Iris pigment epithelial cell (primary cell): ENCODE measurements at regions not wholly inside any gene's neighbourhood (a gene's known extent, or its start where the extent isn't known, plus 50 kb on each side); places are given as distances from the start of the nearest gene placed in this dataset.

Source experiments
- DNase-seq: peaks from one replicate; pipeline ENCODE4 v3.0.0-alpha.2; 2011; ENCODE audit warnings: low read depth

DNA sequence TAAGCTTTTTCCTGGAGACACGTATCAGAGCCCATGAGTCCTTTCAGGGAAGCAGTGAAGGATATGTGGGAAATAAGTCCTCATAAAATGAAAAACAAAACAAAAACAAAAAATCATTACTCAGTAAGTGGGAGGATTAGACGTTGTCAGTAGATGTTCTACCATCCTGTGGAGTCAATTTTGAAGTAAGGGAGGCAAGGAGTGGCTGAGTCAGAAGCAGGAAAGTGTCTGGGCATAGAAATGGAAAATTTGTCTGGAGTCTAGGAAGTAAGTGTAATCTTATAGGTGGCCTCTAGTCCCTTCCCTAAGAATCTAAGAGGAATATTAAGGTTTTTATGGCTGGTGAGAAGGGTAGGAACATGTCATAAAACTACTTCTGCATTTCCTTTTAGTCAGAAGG lies 339.8 kb upstream of the SEMA6D start:
- no peak for DNase-seq

DNA sequence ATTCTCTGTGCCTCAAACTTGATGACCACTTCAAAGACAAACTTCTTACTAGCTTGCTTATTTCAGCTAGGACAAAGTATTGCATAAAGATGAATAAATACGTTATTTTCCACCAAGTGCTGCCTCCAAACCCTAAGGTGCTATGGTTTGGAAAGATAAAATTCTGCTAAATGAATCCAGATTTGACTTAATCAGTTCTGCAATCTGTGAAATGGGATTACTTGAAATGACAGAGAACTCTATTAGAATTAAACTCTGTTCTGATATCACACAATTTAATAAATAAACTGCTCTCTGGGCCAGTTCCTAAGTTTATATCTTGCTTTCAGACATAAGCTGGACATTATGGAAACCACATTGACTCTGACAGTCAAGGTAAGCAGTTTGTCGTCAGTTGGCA lies 338.8 kb upstream of the SEMA6D start:
- no peak for DNase-seq

DNA sequence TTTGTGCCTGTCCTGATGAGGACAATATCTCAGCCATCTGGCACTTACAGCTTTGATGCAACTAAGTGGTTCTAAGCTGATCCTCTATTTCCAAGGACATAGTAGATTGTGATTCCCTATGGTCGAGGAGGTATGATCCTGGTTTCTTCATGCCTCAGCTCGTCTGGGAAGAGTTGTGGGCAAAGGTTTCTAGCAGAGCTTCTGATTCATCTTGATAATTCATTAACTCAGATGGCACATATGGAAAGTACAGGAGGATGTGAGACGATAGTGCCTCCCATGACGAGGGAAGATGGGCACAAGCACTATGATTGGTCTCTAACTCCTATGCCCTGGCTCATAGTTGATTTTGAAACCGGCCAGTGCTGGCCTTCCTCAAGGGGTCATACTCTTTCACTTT lies 334.2 kb upstream of the SEMA6D start:
- no peak for DNase-seq

DNA sequence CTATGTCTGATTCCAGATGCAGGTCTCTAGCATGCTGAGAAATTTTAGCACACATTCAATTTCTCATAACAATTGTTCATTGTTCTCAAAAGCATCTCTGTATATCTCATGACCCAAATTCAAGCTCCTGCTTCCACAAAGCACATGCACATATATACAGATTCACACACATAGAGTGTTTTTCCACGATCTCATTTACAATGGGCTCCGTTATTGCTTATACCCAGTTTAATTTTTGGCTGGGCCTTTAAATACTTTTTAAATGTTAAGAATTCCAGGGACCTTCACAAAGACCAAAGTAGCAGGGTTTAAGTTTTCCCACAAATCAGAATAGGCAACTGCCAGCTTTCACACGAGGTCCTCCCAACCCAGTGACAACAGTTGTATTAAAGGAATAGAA lies 333.5 kb upstream of the SEMA6D start:
- no peak for DNase-seq

DNA sequence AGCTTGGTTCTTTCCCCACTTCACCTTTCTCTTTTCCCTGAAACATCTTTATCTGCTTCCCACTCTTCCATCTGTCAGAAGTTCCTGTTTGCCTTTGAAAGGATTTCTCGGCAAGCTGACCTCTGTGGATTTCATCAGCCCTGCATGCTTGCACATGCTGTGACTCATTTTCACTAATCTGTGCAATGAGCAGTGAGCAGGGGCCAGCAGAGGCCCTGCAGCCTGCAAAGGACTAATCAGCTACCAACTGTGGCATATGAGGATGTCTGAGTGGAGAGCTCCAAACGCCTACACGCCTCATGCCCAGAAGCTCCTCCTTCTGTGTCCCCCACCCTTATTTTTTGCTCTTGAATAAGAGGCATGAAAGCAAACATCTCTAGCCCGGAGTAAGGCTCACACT lies 333.0 kb upstream of the SEMA6D start:
- peak; percentile 96 for DNase-seq

DNA sequence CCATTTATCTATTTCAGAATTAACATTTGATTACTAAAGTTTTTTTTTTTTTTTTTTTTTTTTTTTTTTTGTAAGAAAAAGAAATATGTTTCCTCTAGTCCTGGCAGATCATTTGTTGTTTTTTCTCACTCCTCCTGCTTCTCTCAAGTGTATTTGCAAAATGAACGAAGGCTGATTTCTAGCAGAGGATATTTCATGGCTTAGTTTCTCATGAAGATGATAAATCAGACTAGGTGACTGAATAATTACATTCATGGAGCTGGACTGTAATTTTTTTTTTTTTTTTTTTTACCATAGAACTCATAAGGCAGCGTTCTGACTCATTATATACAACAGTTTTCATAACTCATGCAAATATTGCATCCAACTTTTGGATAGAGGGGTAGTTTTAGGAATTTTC lies 332.5 kb upstream of the SEMA6D start:
- peak; percentile 8 for DNase-seq

DNA sequence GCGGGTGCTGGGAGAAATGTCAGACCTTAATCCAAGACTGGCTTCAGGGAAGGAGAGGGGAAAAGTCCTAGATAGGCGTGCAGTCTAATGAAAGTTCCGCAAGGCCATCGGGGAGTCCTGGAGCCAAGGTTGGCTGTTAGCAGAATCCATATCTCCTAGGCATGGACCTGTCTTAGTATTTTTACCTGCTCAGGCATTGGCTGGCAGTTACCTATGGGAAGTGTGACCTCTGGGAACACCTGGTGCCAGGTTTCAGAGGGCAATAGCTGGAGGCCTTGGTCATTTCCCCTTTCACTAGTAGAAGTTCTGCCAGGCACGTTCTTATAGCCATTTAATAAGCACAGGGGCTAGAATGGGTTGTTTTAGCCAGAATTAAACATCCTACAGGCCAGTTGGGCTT lies 330.8 kb upstream of the SEMA6D start:
- no peak for DNase-seq

DNA sequence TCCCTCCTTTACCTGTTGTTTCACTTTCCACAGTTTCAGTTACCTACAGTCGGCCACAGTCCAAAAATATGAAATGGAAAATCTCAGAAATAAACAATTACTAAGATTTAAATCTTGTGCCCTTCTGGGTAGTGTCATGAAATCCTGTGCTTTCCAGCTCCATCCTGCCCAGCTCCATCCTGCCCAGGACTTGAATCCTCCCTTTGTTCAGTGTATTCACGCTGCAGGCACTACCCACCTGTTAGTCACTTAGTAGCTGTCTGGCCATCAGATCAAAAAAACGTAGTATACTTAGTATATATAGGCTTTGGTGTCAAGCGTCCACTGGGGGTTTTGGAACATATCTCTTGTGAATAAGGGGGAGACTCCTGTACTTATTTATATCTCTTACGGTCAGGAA lies 329.0 kb upstream of the SEMA6D start:
- no peak for DNase-seq

DNA sequence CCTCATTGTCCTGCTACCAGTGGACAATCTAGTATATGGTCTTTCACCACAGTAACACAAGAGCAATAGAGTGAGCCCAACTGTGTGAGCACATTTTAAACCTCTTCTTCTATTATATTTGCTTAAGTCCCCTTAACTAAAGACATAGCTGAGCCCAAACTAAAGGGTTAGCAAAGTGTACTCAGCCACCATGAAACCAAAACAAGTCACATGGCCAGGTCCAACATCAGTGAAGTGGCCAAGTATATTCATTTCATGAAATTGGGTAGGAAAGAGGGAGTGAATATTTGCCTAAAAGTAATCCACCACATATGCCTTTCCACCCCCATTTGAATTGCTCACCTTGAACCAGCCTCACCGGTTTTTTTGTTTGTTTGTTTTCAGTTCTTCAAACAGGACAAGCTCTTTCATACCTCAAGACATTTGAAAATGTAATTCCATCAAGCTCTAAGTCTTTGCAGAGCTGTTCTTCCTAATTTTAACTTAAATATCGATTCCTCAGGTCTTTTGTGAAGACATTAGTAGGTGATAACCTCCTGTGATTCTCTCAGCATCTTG lies 327.0 kb upstream of the SEMA6D start:
- DNase-seq, result no peak

DNA sequence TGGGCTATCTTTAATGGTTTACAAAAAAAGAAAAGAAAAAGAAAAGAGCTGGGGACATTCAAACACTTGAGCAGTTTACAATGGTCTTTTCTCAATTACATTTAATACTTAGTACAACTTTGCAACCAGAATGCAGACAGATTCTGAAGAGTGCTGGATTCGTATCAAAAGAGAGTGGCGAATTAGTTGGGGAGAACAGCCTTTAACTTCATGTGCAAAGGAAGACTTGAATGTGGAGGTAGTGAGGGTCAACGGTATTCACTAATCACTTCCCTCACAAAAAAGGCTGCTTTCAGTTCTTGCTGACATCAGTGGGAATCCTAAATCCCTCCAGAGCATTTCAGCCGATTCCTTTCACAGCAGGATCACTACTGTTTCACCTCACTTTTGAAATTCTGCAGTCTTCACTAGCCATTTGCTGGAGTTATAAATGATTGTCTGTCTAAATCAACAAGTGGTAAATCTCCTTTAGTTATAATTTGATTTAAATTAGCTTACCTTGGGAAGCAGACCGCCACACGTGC lies 323.0 kb upstream of the SEMA6D start:
- DNase-seq, result no peak

DNA sequence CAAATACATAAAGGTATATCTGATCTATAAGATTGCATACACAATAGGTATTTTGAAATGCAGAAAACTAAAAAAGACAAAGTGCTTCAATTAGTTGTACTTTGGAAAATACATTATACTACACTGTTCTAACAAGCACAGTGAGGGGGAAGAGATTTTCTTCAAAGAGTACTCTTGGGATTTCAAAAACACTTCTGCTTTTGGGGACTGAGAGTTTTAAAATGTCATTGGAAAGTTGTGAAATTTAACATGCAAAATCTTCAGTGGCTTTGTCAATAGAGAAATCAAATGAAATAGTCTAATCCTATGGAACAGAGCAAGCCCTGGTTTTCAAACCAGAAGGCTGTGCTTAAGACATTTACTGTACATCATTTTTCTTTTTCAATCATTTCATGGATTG lies 322.2 kb upstream of the SEMA6D start:
- DNase-seq, result no peak

DNA sequence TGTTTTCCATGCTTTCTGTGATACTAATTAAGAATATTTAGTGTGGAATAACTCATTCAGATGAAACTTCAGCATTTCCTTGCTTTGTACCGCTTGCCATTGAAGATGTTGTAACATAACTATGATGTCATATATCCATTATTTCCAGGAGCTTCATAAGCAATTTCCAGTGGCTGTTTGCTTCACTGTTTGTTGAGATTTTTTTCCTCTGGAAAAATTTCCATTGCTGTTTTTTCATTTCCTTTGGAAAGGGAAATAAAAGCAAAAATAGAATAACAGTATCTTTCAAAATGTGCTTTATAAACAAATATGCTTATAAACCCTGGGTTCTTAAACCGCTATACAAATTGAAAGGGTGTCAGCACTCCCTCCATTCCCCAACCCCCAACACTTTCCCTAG lies 319.6 kb upstream of the SEMA6D start:
- DNase-seq, result no peak

DNA sequence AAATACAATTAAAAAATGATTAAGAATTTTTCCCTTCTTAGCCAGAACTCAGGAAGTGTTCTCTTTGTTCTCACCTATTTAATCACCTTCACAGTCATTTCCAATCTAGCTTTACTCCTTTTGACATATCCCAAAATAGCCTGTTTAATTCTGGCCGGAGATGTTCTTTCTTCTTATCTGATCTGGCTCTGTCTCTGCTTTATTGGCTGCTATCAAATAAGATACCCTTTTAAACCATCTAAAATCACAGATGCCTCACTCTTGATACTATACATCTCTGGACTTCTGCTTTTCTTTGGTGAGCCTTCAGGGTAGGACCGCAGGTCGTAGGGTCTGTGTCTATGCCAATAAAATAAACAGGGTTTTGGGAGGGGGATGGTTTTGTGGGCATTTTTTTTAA lies 319.2 kb upstream of the SEMA6D start:
- no peak for DNase-seq

DNA sequence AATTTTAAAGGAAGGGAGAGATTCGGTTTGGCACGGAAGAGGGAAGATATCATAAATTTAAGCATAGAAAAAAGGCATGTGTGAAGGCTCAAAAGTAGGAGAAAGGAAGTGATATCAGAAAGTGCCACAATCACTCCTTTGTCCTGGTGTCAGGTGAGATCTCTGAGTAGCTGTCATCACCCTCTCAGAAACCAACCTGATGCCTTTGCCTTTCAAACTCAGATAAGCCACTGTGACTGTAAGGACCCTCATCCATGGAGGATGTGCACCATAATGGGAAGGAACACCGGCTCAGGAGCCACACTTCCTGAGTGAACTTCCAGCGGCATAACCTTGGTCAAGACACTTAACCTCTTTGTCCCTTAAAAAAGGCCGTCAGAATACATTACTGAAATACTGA lies 318.7 kb upstream of the SEMA6D start:
- no peak for DNase-seq

DNA sequence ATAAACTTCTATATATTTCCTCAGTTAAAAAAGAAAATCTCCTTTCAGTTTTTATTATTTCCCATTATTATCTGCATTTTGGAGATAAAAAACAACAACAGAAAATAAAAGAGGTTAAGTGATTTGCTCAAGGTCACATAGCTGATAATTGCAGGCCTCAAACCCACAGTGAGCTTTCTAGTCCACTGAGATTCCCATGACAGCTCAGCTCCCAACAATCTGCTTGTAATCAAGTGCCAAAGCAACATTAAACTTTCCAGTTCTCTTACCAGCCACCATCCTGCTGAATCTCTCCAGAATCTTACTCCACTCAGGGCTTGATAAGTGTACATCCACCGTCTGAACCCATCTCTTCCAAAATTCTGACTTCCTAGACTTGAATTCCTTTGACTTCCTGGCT lies 318.2 kb upstream of the SEMA6D start:
- peak; percentile 47 for DNase-seq

DNA sequence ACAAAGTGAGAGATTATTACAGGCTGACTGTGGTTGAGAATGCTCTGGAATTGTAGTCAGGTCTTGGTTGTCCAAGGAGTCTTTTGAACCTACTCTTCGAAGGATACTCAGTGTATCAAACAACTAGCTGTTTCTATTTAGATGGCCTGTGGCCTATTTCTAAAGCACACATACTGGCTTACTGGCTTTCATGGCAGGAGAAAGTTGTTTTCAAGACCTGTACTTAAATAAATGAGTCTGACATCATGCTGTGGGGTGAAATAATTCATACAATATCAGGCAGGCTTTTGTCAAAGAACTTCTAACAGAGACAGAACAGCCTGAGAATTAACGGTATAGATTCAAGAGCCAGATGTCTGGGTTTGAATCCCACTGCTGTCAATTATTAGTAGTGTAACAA lies 316.7 kb upstream of the SEMA6D start:
- no peak for DNase-seq

DNA sequence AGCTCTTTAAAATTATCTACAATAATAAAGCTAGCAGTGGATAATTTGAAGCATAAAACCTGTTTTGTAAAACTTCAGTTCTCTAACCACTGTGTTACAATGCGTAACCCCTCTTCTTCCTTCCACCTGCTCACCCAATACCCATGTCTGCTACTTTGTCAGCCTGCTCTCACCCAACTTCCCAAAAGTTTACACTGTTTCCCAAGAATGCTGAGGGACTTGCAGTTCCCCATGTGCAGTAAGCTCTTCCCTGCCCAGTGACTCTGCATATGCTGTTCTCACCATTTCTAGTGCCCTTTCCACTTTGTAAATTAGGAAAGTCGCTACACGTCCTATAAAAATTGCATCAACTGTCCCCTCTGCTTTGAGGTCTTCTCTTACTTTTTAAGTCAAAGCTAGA lies 315.9 kb upstream of the SEMA6D start:
- no peak for DNase-seq

DNA sequence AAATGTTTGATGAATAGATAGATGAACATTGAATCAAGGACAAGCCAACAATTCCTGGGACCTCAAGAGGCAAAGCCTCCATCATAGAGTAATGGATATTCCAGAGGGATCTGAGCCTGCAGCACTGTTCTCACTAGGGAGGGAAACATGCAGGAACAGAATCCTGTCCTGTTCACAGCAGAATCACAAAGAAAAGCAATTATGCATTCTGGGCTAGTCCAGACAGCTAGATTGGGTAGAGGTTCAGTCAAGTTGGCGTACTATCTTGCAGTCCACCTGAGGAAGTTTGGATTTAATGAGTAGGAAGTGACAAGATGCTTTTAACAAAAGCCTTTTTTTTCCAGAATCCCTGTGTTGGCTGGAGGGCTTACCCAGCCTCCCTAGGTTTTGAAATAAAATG lies 314.5 kb upstream of the SEMA6D start:
- DNase-seq, result no peak

DNA sequence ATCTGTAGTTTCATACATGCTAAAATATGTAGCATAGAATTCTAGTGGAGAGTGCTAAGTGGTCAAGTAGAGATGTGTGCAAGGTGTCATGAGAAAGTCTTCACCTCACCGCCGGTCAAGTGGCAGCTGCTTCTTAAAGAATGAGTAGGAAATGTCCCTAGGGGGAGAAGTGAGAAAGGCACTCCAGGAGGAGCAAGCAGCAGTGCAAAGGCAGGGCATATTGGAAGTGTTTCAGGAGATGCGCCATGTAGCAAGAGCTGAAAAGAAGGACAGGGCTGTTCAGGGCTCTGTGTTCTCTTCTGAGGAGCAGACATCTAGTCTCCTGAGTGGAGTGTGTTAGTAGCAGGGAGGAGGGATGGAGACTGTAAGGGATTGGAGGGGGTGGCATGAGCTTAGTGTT lies 312.4 kb upstream of the SEMA6D start:
- no peak for DNase-seq

DNA sequence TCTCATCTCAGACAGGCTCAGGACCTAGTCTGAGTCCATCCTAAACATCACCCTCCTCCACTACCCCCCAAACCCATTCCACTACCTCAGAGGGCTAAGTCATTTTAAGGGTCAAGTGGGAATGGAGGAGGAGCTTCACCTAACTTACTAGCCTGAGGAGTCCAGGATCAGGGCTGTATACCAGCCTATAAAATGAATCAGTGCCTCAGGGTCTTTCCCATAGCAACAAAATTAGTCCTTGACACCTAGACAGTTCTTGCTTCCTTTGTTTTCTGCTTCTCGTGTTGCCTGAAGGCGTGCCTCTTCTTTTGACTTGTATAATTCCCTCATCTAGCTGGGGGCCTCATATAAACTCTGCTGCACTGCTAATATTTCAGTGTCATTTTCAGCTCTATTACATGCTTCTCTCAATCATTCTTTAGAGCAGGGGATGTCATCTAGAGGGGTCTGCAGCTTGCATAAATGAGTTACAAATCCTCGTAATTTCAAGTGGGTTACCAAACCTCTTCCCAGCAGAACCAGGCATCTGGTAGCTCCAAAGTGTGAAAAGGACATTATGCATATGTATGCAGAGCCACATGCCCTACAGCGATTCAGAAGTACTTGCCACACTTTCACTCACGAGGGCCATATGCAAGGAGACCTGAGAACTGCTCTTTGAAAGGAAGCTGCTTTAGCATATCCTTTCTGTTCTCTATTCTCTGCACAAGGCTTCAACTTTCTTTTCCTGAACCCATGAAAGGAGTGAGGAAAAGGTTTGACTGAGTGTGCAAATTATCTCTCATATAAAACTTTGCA lies 311.7 kb upstream of the SEMA6D start:
- DNase-seq, result no peak

DNA sequence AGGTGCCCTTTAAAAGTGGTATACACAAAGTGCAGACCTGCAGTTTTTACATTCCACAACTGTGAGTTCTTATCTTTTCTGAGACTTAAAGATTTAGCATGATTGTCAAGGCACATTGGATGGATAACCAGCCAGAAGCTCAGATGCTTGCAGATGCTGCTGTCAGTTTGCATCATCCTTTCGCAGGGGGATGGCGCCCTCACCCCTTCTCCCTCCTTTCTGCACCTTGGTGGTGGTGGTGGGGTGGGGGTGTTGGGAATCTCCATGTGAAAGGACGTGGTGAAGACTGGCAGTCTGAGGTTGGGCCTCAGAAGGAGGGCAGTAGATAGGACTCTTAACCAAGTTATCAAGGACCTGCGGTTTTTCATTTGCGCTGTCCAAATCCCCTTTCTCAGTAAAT lies 309.6 kb upstream of the SEMA6D start:
- no peak for DNase-seq

DNA sequence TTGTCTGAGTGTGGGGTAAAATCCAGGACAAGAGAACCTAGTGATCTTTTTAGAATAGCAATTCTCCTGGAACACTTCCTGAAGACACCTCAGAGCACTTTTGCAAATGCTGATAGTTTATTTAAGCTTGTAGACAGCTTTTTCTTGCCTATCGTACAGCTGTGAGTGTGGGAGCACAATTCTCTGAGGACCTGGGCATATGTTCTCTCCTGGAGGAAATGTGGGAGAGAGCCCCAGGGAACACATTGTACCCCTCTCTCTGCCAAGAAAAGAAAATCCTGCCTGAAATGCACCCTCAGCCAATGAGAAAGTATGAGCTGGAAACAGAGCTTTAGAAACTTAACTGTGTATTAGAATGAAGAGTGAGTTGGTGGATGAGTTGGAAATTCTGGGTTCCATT lies 308.3 kb upstream of the SEMA6D start:
- DNase-seq, result no peak

DNA sequence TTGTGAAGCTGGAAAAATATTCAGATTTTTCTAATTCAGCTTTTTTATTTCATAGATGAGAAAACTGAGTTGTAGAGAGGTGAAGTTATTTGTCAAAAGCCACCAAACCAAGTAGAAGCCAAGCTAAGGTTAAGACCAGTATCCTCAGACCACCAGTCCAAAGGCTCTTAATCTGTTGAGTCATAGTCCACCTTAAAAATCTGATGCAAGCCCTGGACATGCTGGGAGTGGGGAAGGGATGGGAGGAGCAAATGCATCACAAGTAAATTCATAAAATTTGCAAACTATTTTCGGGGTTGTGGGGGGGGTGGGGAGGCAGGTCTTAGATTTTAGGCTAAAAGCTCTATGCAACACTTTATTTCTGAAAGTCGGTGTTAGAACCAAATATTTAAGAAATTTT lies 307.7 kb upstream of the SEMA6D start:
- DNase-seq, result peak; percentile 31

DNA sequence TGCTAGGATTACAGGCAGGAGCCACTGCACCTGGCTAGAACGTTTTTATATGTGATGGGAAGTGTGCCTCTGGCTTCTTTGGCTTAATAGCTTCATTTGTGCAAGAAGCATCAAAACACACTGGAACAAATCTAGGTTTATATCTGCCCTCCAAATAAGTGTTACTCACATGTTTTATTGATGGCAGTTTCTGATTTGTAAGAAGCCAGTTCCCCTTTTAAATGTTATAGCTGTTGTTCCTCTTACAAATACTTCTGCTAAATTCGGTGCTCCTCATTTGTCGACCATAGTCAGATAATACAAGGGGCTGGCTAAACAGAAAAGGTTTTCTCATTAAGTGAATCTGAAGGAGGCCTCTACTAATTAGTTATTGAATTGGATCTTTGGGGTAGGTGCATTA lies 307.1 kb upstream of the SEMA6D start:
- DNase-seq, result no peak
